ENCODE measurements at regions not wholly inside any gene's neighbourhood (a gene's known extent, or its start where the extent isn't known, plus 50 kb on each side); places are given as distances from the start of the nearest gene placed in this dataset.
"Not testable (repeated sequence)": the region's sequence is repeated elsewhere in the genome, so short reads cannot be mapped to it uniquely, and the experiment has no call there.

GRCh38 chr5:174897281-174897950 lies 173.0 kb downstream of the MSX2 start:
- TF ChIP-seq POLR2A (IDR thresholded peaks at IDR 0.05; ENCODE audit: low read depth, low read length) (no peak), TAF1 (IDR thresholded peaks at IDR 0.05; ENCODE audit: borderline replicate concordance, low read depth, low read length) (no peak), POLR2AphosphoS5 (IDR thresholded peaks at IDR 0.05; ENCODE audit: low read depth, low read length) (no peak)
- DNase-seq (ENCODE audit: insufficient read length) (no peak), FAIRE-seq (no peak)

GRCh38 chr5:174895360-174895759 lies 171.0 kb downstream of the MSX2 start:
- TF ChIP-seq TAF1 (IDR thresholded peaks at IDR 0.05; ENCODE audit: borderline replicate concordance, low read depth, low read length) (no peak), POLR2AphosphoS5 (IDR thresholded peaks at IDR 0.05; ENCODE audit: low read depth, low read length) (no peak), POLR2A (IDR thresholded peaks at IDR 0.05; ENCODE audit: low read depth, low read length) (no peak)
- no peak for DNase-seq (ENCODE audit: insufficient read length)
- FAIRE-seq: no peak

GRCh38 chr5:174892742-174893141 lies 168.4 kb downstream of the MSX2 start:
- FAIRE-seq: no peak
- DNase-seq (ENCODE audit: insufficient read length): no peak
- no peak for TF ChIP-seq TAF1 (IDR thresholded peaks at IDR 0.05; ENCODE audit: borderline replicate concordance, low read depth, low read length)
- no peak for TF ChIP-seq POLR2A (IDR thresholded peaks at IDR 0.05; ENCODE audit: low read depth, low read length)
- no peak for TF ChIP-seq POLR2AphosphoS5 (IDR thresholded peaks at IDR 0.05; ENCODE audit: low read depth, low read length)

- FAIRE-seq; DNase-seq (ENCODE audit: insufficient read length): not testable (repeated sequence)
Observed at GRCh38 chr5:174880412-174881200, 156.2 kb downstream of the MSX2 start.

GRCh38 chr5:174877987-174878386 lies 153.6 kb downstream of the MSX2 start:
- no peak for FAIRE-seq
- no peak for TF ChIP-seq POLR2AphosphoS5 (IDR thresholded peaks at IDR 0.05; ENCODE audit: low read depth, low read length)
- TF ChIP-seq POLR2A (IDR thresholded peaks at IDR 0.05; ENCODE audit: low read depth, low read length): no peak
- TF ChIP-seq TAF1 (IDR thresholded peaks at IDR 0.05; ENCODE audit: borderline replicate concordance, low read depth, low read length): no peak
- no peak for DNase-seq (ENCODE audit: insufficient read length)

GRCh38 chr5:174872271-174872670 lies 147.9 kb downstream of the MSX2 start:
- FAIRE-seq: no peak

GRCh38 chr5:174852143-174852542 lies 127.8 kb downstream of the MSX2 start:
- TF ChIP-seq POLR2AphosphoS5 (IDR thresholded peaks at IDR 0.05; ENCODE audit: low read depth, low read length): no peak
- DNase-seq (ENCODE audit: insufficient read length) (no peak), FAIRE-seq (no peak)

More at GRCh38 chr5:174872271-174872670, 147.9 kb downstream of the MSX2 start:
- TF ChIP-seq TAF1 (IDR thresholded peaks at IDR 0.05; ENCODE audit: borderline replicate concordance, low read depth, low read length) (no peak), POLR2AphosphoS5 (IDR thresholded peaks at IDR 0.05; ENCODE audit: low read depth, low read length) (no peak), POLR2A (IDR thresholded peaks at IDR 0.05; ENCODE audit: low read depth, low read length) (no peak)
- DNase-seq (ENCODE audit: insufficient read length): no peak

- no peak for TF ChIP-seq TAF1 (IDR thresholded peaks at IDR 0.05; ENCODE audit: borderline replicate concordance, low read depth, low read length)
- DNase-seq (ENCODE audit: insufficient read length): no peak
- FAIRE-seq: no peak
Observed at GRCh38 chr5:174850565-174851169, 126.3 kb downstream of the MSX2 start.

GRCh38 chr5:174849426-174849825 lies 125.0 kb downstream of the MSX2 start:
- TF ChIP-seq TAF1 (IDR thresholded peaks at IDR 0.05; ENCODE audit: borderline replicate concordance, low read depth, low read length) (no peak), POLR2A (IDR thresholded peaks at IDR 0.05; ENCODE audit: low read depth, low read length) (no peak), POLR2AphosphoS5 (IDR thresholded peaks at IDR 0.05; ENCODE audit: low read depth, low read length) (no peak)
- FAIRE-seq (no peak), DNase-seq (ENCODE audit: insufficient read length) (no peak)

- no peak for FAIRE-seq
- DNase-seq (ENCODE audit: insufficient read length): no peak
- TF ChIP-seq TAF1 (IDR thresholded peaks at IDR 0.05; ENCODE audit: borderline replicate concordance, low read depth, low read length) (no peak), POLR2A (IDR thresholded peaks at IDR 0.05; ENCODE audit: low read depth, low read length) (no peak), POLR2AphosphoS5 (IDR thresholded peaks at IDR 0.05; ENCODE audit: low read depth, low read length) (no peak)
Observed at GRCh38 chr5:174844971-174845370, 120.6 kb downstream of the MSX2 start.

GRCh38 chr5:174843263-174844250 lies 119.2 kb downstream of the MSX2 start:
- DNase-seq (ENCODE audit: insufficient read length) (no peak), FAIRE-seq (no peak)
- TF ChIP-seq POLR2AphosphoS5 (IDR thresholded peaks at IDR 0.05; ENCODE audit: low read depth, low read length) (no peak), POLR2A (IDR thresholded peaks at IDR 0.05; ENCODE audit: low read depth, low read length) (no peak), TAF1 (IDR thresholded peaks at IDR 0.05; ENCODE audit: borderline replicate concordance, low read depth, low read length) (no peak)
